Keratinocyte (primary cell): ENCODE measurements at regions not wholly inside any gene's neighbourhood (a gene's known extent, or its start where the extent isn't known, plus 50 kb on each side); places are given as distances from the start of the nearest gene placed in this dataset.

ENCODE experiments used
- EZH2 ChIP-seq: IDR thresholded peaks from one replicate; pipeline ENCODE4 v1.6.1; 2012; ENCODE audit warnings: inconsistent platforms, mild to moderate bottlenecking, low read length, moderate library complexity
- TF ChIP-seq, protein P1 (sequence below), 3 experiments: IDR thresholded peaks in 1 of 3; conservative IDR thresholded peaks in 1 of 3; optimal IDR thresholded peaks in 1 of 3; 2 replicates in 2 of 3; 3 replicates in 1 of 3; pipeline versions ENCODE3 to v1.5.1; 2011; ENCODE audit warnings: low read length in 3 of 3, mild to moderate bottlenecking in 3 of 3, moderate library complexity in 2 of 3, control low read depth in 1 of 3, inconsistent platforms in 1 of 3; ENCODE audit not compliant: insufficient read depth in 2 of 3; ENCODE audit errors: extremely low read depth in 1 of 3

DNA sequence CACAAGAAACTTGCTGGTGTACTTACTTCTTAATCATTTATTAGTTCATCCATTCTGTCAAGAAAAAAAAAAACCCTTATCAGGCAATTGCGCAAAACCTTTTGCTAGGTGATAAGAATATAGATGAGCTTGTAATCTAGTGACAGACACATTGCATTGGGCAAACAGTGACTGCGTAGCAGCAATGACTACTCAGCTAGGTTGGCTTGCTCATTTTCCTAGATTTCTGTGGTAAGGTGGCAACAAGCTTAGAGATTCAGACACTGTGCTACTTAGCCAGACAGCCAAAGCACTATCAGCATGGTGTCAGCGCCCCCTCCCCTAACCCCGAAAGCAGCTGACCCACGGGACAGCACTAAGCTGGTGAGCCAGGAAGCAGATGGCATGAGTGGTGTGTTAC, 203.1 kb downstream of the BARHL2 start:
- no peak for TF ChIP-seq EZH2
- TF ChIP-seq, protein P1, sequence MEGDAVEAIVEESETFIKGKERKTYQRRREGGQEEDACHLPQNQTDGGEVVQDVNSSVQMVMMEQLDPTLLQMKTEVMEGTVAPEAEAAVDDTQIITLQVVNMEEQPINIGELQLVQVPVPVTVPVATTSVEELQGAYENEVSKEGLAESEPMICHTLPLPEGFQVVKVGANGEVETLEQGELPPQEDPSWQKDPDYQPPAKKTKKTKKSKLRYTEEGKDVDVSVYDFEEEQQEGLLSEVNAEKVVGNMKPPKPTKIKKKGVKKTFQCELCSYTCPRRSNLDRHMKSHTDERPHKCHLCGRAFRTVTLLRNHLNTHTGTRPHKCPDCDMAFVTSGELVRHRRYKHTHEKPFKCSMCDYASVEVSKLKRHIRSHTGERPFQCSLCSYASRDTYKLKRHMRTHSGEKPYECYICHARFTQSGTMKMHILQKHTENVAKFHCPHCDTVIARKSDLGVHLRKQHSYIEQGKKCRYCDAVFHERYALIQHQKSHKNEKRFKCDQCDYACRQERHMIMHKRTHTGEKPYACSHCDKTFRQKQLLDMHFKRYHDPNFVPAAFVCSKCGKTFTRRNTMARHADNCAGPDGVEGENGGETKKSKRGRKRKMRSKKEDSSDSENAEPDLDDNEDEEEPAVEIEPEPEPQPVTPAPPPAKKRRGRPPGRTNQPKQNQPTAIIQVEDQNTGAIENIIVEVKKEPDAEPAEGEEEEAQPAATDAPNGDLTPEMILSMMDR (optimal IDR thresholded peaks at IDR 0.05 in 1 of 3, IDR thresholded peaks at IDR 0.05 in 1 of 3, conservative IDR thresholded peaks at IDR 0.05 in 1 of 3; ENCODE audit: extremely low read depth in 1 of 3, insufficient read depth in 2 of 3, low read length in 3 of 3) = no peak
